ENCODE measurements at regions not wholly inside any gene's neighbourhood (a gene's known extent, or its start where the extent isn't known, plus 50 kb on each side); places are given as distances from the start of the nearest gene placed in this dataset.

GRCh38 chr2:138282014-138282672, 219.4 kb upstream of the SPOPL start:
- Histone ChIP-seq H3K27ac (replicated peaks in 1 of 4) (no peak overlapping the region), H3K9me3 (peaks cover 0 to 12% (median 4%) of the 10 kb centered on the region in 4 donors), H3K36me3 (no peaks in the 10 kb centered on the region), H3K27me3 (no peaks in the 10 kb centered on the region), H3K4me1 (no peaks in the 10 kb centered on the region), H3K4me3 (no peak overlapping the region)
- no peak for DNase-seq (ENCODE audit: extremely low spot score)
- WGBS, result 93% methylated on average over 5 of the region's 5 CpGs
- intact Hi-C loops (cut with DNase I), result no loop called here
- TF ChIP-seq POLR2AphosphoS5 (IDR thresholded peaks at IDR 0.05) (no peak), EP300 (IDR thresholded peaks at IDR 0.05) (no peak), POLR2A (IDR thresholded peaks at IDR 0.05; ENCODE audit: low read depth) (no peak)
- TF ChIP-seq, protein P1, sequence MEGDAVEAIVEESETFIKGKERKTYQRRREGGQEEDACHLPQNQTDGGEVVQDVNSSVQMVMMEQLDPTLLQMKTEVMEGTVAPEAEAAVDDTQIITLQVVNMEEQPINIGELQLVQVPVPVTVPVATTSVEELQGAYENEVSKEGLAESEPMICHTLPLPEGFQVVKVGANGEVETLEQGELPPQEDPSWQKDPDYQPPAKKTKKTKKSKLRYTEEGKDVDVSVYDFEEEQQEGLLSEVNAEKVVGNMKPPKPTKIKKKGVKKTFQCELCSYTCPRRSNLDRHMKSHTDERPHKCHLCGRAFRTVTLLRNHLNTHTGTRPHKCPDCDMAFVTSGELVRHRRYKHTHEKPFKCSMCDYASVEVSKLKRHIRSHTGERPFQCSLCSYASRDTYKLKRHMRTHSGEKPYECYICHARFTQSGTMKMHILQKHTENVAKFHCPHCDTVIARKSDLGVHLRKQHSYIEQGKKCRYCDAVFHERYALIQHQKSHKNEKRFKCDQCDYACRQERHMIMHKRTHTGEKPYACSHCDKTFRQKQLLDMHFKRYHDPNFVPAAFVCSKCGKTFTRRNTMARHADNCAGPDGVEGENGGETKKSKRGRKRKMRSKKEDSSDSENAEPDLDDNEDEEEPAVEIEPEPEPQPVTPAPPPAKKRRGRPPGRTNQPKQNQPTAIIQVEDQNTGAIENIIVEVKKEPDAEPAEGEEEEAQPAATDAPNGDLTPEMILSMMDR (IDR thresholded peaks at IDR 0.05), result no peak

DNA sequence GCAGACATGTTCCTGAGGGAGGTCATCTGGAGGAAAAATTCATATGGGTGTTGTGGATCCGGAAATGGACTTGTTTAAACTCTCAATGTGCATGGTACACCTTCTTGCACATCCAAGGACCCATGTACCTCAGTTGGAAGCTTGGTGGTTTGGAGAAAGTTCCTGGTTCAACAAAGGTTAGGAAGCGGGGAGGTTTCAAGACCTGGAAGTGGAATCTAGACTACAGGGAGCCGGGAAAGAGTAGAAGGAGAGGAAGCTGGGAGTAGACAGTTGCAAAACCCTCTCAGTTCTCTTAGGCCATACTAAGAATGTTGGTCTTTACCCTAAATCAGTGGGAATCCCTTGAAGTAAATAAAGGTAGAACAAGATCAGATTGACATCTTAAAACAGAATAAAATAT, 209.8 kb upstream of the SPOPL start:
- Histone ChIP-seq H3K9me3 (no peaks in the 10 kb centered on the region), H3K4me3 (no peak overlapping the region), H3K27ac (replicated peaks in 1 of 4) (no peak overlapping the region), H3K4me1 (no peaks in the 10 kb centered on the region), H3K36me3 (no peaks in the 10 kb centered on the region), H3K27me3 (no peaks in the 10 kb centered on the region)
- no peak for DNase-seq (ENCODE audit: extremely low spot score)
- WGBS, result 96% methylated on average over 3 of the region's 3 CpGs
- intact Hi-C loops (cut with DNase I), result no loop called here
- TF ChIP-seq EP300 (IDR thresholded peaks at IDR 0.05), result no peak
- no peak for TF ChIP-seq POLR2A (IDR thresholded peaks at IDR 0.05; ENCODE audit: low read depth)
- TF ChIP-seq, protein P1 (IDR thresholded peaks at IDR 0.05), result no peak
- TF ChIP-seq POLR2AphosphoS5 (IDR thresholded peaks at IDR 0.05), result no peak

DNA sequence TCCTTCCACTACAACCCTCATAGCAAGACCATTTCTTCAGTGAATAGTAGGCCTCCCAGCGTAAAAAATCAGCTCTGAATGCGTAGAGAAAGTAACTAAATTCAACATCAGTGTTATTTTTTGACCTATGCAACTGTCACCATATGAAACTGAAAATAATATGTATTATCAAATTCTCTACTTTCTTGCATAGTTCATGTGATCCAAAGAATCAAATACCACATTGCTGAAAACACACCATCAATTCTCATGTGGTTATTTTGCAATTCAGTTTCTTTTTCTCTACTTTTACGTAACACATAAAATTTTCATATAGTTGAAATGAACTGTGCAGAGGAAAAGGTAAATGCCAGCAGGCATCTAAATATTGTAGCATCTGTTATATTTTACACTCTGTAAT, 208.5 kb upstream of the SPOPL start:
- TF ChIP-seq POLR2A (IDR thresholded peaks at IDR 0.05; ENCODE audit: low read depth) (no peak), POLR2AphosphoS5 (IDR thresholded peaks at IDR 0.05) (no peak), EP300 (IDR thresholded peaks at IDR 0.05) (no peak)
- TF ChIP-seq, protein P1 (IDR thresholded peaks at IDR 0.05), result no peak
- Histone ChIP-seq H3K27ac (replicated peaks in 1 of 4) (no peak overlapping the region), H3K27me3 (no peaks in the 10 kb centered on the region), H3K9me3 (no peaks in the 10 kb centered on the region), H3K4me1 (no peaks in the 10 kb centered on the region), H3K4me3 (no peak overlapping the region), H3K36me3 (no peaks in the 10 kb centered on the region)
- intact Hi-C loops (cut with DNase I), result no loop called here
- DNase-seq (ENCODE audit: extremely low spot score), result no peak
- WGBS, result 96% methylated on average over 3 of the region's 3 CpGs

DNA sequence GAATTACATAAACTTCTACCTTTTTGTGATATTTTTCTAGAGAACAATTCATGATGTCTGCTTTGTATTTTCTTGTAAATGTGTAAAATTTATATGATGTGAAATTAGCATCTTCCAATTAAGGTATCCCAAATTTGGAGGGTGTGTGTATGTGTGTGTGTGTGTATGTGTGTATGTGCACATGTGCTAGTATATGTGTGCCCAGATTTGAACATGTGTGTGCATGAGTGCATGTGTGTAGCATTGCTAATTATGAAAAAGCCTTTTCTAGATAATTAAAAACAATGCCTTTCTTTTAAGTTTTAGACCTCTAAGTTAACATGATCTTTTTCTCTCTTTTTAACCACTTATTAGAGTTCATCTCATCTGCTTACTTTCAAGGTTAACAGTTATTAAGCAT, 208.0 kb upstream of the SPOPL start:
- Histone ChIP-seq H3K4me3 (no peak overlapping the region), H3K27ac (replicated peaks in 1 of 4) (no peak overlapping the region), H3K4me1 (no peaks in the 10 kb centered on the region), H3K36me3 (no peaks in the 10 kb centered on the region), H3K27me3 (no peaks in the 10 kb centered on the region), H3K9me3 (no peaks in the 10 kb centered on the region)
- TF ChIP-seq POLR2AphosphoS5 (IDR thresholded peaks at IDR 0.05), result no peak
- TF ChIP-seq, protein P1 (IDR thresholded peaks at IDR 0.05), result no peak
- no peak for TF ChIP-seq EP300 (IDR thresholded peaks at IDR 0.05)
- TF ChIP-seq POLR2A (IDR thresholded peaks at IDR 0.05; ENCODE audit: low read depth), result no peak
- no peak for DNase-seq (ENCODE audit: extremely low spot score)
- intact Hi-C loops (cut with DNase I), result no loop called here

DNA sequence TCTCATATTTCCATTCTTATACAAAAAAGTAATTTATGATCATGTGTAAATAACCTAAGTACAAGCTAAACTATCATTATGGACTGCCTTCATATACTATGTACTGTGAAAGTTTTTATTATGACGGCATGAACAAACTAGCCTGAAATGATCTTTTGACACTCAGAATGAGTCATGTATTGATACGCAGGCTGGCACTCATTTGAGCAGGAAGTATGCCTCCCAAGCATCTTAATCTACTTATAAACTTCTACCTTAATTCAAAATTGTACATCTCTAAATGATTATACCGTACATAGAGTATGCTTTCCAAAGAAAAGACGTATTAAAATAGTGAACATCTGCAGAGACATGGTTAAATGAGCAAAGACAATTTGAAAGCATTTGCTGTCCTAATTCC, 207.1 kb upstream of the SPOPL start:
- no peak overlapping the region for H3K4me3 ChIP-seq
- 84% methylated on average over 4 of the region's 4 CpGs for WGBS
- no peaks in the 10 kb centered on the region for H3K27me3 ChIP-seq
- H3K9me3 ChIP-seq, result no peaks in the 10 kb centered on the region
- no peaks in the 10 kb centered on the region for H3K36me3 ChIP-seq
- no peaks in the 10 kb centered on the region for H3K4me1 ChIP-seq
- H3K27ac ChIP-seq (replicated peaks in 1 of 4), result no peak overlapping the region
- no peak for DNase-seq (ENCODE audit: extremely low spot score)
- TF ChIP-seq POLR2AphosphoS5 (IDR thresholded peaks at IDR 0.05) (no peak), POLR2A (IDR thresholded peaks at IDR 0.05; ENCODE audit: low read depth) (no peak), EP300 (IDR thresholded peaks at IDR 0.05) (no peak)
- TF ChIP-seq, protein P1 (IDR thresholded peaks at IDR 0.05), result no peak
- intact Hi-C loops (cut with DNase I), result no loop called here

Data from esophagus muscularis mucosa (tissue), 4 donors.